ENCODE measurements at regions not wholly inside any gene's neighbourhood (a gene's known extent, or its start where the extent isn't known, plus 50 kb on each side); places are given as distances from the start of the nearest gene placed in this dataset.

DNA sequence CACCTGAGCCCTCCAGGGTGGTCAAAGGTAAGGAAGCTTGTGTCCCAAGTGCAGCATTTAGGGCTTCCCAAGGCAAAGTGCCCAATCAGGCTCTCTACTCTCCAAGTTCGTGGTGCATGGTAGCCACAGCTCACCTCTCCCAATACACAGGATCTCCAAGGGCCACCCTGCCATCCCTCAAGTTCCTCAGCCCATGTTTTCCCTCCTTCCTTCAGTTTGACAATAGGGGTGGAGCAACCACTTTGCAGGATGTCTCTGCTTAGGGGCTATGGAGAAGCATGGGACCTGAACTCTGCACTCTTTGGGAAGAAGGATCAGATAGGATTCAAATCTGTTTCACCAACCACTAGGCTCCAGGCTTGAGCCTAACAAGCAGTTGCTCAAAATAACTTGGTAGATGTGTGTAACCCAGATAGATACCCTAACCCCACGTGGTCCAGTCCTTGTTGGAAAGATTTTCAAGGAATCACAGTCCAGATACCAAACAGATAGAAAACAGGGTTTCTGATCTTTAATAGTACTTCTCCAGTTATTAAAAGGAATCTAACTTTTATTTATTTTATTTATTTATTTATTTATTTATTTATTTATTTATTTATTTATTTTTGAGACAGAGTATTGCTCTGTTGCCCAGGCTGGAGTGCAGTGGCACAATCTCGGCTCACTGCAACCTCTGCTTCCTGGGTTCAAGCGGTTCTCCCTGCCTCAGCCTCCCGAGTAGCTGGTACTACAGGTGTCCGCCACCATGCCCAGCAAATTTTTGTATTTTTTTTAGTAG is 248.1 kb downstream of the CTTN start:
- no peak for TF ChIP-seq EZH2 (IDR thresholded peaks at IDR 0.05)
- TF ChIP-seq, protein P1, sequence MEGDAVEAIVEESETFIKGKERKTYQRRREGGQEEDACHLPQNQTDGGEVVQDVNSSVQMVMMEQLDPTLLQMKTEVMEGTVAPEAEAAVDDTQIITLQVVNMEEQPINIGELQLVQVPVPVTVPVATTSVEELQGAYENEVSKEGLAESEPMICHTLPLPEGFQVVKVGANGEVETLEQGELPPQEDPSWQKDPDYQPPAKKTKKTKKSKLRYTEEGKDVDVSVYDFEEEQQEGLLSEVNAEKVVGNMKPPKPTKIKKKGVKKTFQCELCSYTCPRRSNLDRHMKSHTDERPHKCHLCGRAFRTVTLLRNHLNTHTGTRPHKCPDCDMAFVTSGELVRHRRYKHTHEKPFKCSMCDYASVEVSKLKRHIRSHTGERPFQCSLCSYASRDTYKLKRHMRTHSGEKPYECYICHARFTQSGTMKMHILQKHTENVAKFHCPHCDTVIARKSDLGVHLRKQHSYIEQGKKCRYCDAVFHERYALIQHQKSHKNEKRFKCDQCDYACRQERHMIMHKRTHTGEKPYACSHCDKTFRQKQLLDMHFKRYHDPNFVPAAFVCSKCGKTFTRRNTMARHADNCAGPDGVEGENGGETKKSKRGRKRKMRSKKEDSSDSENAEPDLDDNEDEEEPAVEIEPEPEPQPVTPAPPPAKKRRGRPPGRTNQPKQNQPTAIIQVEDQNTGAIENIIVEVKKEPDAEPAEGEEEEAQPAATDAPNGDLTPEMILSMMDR (IDR thresholded peaks at IDR 0.05), result no peak

Measured in neural progenitor cell (in vitro differentiated cells).